GM23248 (cell line): ENCODE measurements at regions not wholly inside any gene's neighbourhood (a gene's known extent, or its start where the extent isn't known, plus 50 kb on each side); places are given as distances from the start of the nearest gene placed in this dataset.

Source experiments
- DNase-seq: peaks from one replicate; pipeline ENCODE4 v3.0.0-alpha.2; 2015
- H2AFZ ChIP-seq: fragments of 200-600 bp; sonication (generic); 2 replicates; pipeline ENCODE4 v1.6.1; 2016; ENCODE audit warnings: antibody characterized with exemption
- H3F3A ChIP-seq: fragments of 200-600 bp; sonication (generic); 2 replicates; pipeline ENCODE4 v1.6.1; 2016; ENCODE audit warnings: mild to moderate bottlenecking, antibody characterized with exemption, mixed run types; ENCODE audit not compliant: insufficient read depth
- H3K27ac ChIP-seq: fragments of 200-600 bp; sonication (generic); 2 replicates; pipeline ENCODE4 v1.5.1; 2016; ENCODE audit warnings: mild to moderate bottlenecking
- H3K27me3 ChIP-seq: fragments of 200-600 bp; sonication (generic); replicated peaks from 2 replicates; pipeline ENCODE4 v1.6.1; 2016; ENCODE audit warnings: mild to moderate bottlenecking; ENCODE audit not compliant: insufficient read depth
- H3K36me3 ChIP-seq: fragments of 200-600 bp; sonication (generic); 2 replicates; pipeline ENCODE4 v1.6.1; 2016; ENCODE audit warnings: low read depth, mild to moderate bottlenecking
- H3K4me1 ChIP-seq: fragments of 200-600 bp; sonication (generic); 2 replicates; pipeline ENCODE4 v1.6.1; 2016; ENCODE audit warnings: mild to moderate bottlenecking; ENCODE audit not compliant: insufficient read depth
- H3K4me2 ChIP-seq: fragments of 200-600 bp; sonication (generic); one replicate; pipeline ENCODE4 v1.6.1; 2016; ENCODE audit warnings: mild to moderate bottlenecking; ENCODE audit not compliant: unreplicated experiment
- H3K4me3 ChIP-seq: fragments of 200-600 bp; sonication (generic); 2 replicates; pipeline ENCODE4 v1.5.1; 2016; ENCODE audit warnings: mild to moderate bottlenecking
- H3K79me2 ChIP-seq: fragments of 200-600 bp; sonication (generic); 2 replicates; pipeline ENCODE4 v1.6.1; 2016; ENCODE audit warnings: mild to moderate bottlenecking; ENCODE audit not compliant: insufficient read depth
- H3K9ac ChIP-seq: fragments of 200-600 bp; sonication (generic); 2 replicates; pipeline ENCODE4 v1.6.1; 2016; ENCODE audit warnings: mild to moderate bottlenecking
- H3K9me2 ChIP-seq: fragments of 200-600 bp; sonication (generic); 2 replicates; pipeline ENCODE4 v1.6.1; 2016; ENCODE audit warnings: mixed run types, mild to moderate bottlenecking, moderate library complexity; ENCODE audit not compliant: insufficient read depth
- H3K9me3 ChIP-seq: fragments of 200-600 bp; sonication (generic); one replicate; pipeline ENCODE4 v1.6.1; 2017; ENCODE audit warnings: low read depth
- H4K20me1 ChIP-seq: fragments of 200-600 bp; sonication (generic); 2 replicates; pipeline ENCODE4 v1.6.0; 2016; ENCODE audit not compliant: insufficient read depth
- EZH2 ChIP-seq: fragments of 200-600 bp; sonication (generic); IDR thresholded peaks from 2 replicates; pipeline ENCODE4 v1.6.1; 2018; ENCODE audit warnings: antibody characterized with exemption, mild to moderate bottlenecking; ENCODE audit not compliant: insufficient read depth, poor library complexity, severe bottlenecking
- EZH2phosphoT487 ChIP-seq: fragments of 200-600 bp; sonication (generic); IDR thresholded peaks from 2 replicates; pipeline ENCODE4 v1.6.1; 2018; ENCODE audit warnings: antibody characterized with exemption, moderate library complexity, mild to moderate bottlenecking, low read depth; ENCODE audit not compliant: insufficient read depth
- WGBS, 2 experiments: methylation state at CpG; one replicate each; pipeline ENCODE4 v1.1.6; 2015 to 2017; ENCODE audit warnings: low lambda C conversion rate in 2 of 2, low coverage in 1 of 2; ENCODE audit errors: missing lambda C conversion rate in 2 of 2; 5-methylcytosine and 5-hydroxymethylcytosine counted together
- in situ Hi-C: fragments of 300-500 bp; cut with MboI; formaldehyde crosslinking; loops from 2 replicates; pipeline ENCODE4 v1.15.0; 2020

DNA sequence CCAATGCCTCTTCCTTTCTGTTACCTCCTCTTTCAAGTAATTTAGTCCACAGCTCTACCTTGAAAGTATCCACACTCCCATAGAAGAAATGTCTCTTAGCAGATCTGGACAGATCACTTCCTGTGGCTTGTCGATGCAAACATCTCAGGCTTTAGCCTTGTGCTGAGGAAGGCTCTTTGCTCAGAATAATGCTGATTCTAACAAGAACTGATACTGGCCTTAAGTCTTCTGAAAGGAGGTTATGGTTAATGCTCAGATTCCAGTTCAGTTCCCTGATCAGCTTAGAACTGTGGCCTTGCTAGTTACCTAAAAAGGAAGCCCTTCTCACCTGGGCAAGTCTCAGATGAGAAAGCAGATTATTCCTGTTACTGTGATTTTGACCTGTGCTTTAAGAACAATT is 230.1 kb upstream of the FAT4 start:
- Histone ChIP-seq H3K36me3 (no peaks in the 10 kb centered on the region), H3K4me1 (no peaks in the 10 kb centered on the region), H3K79me2 (no peaks in the 10 kb centered on the region), H3K27me3 (no peaks in the 10 kb centered on the region), H3F3A (no peaks in the 10 kb centered on the region), H3K9me2 (no peaks in the 10 kb centered on the region), H3K27ac (no peak overlapping the region), H4K20me1 (no peaks in the 10 kb centered on the region), H3K9me3 (no peaks in the 10 kb centered on the region), H2AFZ (no peak overlapping the region), H3K4me2 (no peak overlapping the region), H3K4me3 (no peak overlapping the region), H3K9ac (no peak overlapping the region)
- WGBS, 2 experiments, result 96 to 100% methylated on average over 1 of the region's 1 CpG
- in situ Hi-C loops, result no loop called here
- no peak for DNase-seq
- no peak for TF ChIP-seq EZH2
- TF ChIP-seq EZH2phosphoT487, result no peak

DNA sequence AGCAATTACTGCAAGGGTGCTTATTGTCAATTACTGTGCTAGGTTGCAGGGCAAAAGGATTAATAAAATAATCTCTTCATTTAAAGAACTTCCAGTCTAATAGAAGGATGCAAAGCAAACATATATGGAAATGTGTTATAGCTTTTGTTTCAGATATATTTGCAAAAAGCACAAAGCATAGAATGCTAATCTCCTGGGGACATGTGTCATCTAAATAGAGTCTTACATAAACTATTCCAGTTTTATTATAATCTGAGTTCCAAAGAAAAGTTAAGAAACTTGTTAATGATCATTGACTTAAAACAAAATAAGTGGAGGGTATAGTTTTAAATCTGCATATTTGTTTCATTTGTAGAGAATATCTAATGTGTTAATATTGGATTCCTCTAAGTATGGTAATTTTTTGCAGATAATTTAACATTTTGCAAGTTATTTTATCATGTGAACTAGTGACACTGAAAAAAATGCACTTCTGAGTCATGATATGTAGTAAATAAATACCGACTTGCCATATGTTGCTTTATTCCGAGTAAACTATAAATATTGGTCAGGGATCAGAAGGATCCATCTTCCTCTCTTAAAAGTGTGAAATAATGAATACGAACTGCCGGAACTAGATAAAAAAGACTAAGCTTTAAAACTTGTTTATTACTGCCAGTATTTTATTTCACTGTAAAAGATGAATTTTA is 231.9 kb upstream of the FAT4 start:
- Histone ChIP-seq H3K36me3 (no peaks in the 10 kb centered on the region), H2AFZ (no peak overlapping the region), H3K4me2 (no peak overlapping the region), H3K9me3 (no peaks in the 10 kb centered on the region), H3K79me2 (no peaks in the 10 kb centered on the region), H3K27ac (no peak overlapping the region), H4K20me1 (no peaks in the 10 kb centered on the region), H3K9me2 (no peaks in the 10 kb centered on the region), H3K4me1 (no peaks in the 10 kb centered on the region), H3K9ac (no peak overlapping the region), H3F3A (no peaks in the 10 kb centered on the region), H3K4me3 (no peak overlapping the region), H3K27me3 (no peaks in the 10 kb centered on the region)
- 80 to 85% methylated on average over 4 of the region's 4 CpGs for WGBS, 2 experiments
- in situ Hi-C loops, result no loop called here
- DNase-seq, result no peak
- no peak for TF ChIP-seq EZH2
- no peak for TF ChIP-seq EZH2phosphoT487

DNA sequence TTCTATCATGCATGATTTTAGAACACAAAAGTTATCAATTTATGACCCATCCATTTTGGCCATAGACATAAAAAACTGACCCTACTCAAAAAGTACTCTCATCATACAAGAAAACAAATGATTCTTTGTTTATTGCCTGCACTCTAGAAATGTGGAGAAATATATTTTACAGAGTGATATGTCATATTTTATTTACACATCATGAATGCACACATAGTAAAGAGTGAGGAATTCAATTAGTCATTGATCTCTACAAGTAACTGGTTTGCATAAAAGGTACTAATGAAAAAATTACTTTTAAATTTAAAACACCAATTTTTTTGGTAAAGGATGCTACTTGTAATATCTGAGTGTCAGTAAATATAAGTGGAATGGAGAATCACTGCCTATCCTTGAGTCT is 242.5 kb upstream of the FAT4 start:
- Histone ChIP-seq H3K27ac (no peak overlapping the region), H3K79me2 (no peaks in the 10 kb centered on the region), H3K9me3 (no peaks in the 10 kb centered on the region), H3K9ac (no peak overlapping the region), H3K36me3 (no peaks in the 10 kb centered on the region), H4K20me1 (no peaks in the 10 kb centered on the region), H3F3A (no peaks in the 10 kb centered on the region), H3K4me2 (no peak overlapping the region), H2AFZ (no peak overlapping the region), H3K9me2 (no peaks in the 10 kb centered on the region), H3K4me1 (no peaks in the 10 kb centered on the region), H3K27me3 (no peaks in the 10 kb centered on the region), H3K4me3 (no peak overlapping the region)
- TF ChIP-seq EZH2, result no peak
- TF ChIP-seq EZH2phosphoT487, result no peak
- in situ Hi-C loops, result no loop called here
- no peak for DNase-seq

DNA sequence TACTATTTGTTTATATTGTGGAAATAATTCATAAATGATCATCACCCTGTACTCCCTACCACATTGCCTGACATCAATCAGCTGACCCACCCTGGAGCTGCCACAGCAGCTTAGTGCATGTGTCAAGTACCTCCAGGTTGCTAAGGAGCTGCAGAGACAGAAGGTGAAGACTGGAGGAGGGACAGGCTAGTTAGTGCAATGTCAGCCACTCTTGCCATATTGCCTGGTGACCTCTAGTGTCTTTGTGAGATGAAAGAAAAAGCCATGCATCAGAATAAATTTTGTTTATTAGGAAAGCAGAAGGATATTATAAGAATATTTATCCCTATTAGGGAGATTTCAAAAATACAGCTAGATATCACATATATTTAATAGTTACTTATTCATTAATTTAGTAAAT is 243.9 kb upstream of the FAT4 start:
- H3K27me3 ChIP-seq, result no peaks in the 10 kb centered on the region
- no peaks in the 10 kb centered on the region for H3F3A ChIP-seq
- no peak overlapping the region for H3K27ac ChIP-seq
- H3K4me1 ChIP-seq, result no peaks in the 10 kb centered on the region
- H4K20me1 ChIP-seq, result no peaks in the 10 kb centered on the region
- no peak overlapping the region for H3K9ac ChIP-seq
- TF ChIP-seq EZH2 (no peak), EZH2phosphoT487 (no peak)
- in situ Hi-C loops, result no loop called here
- no peaks in the 10 kb centered on the region for H3K36me3 ChIP-seq
- no peak overlapping the region for H3K4me3 ChIP-seq
- H3K9me3 ChIP-seq, result no peaks in the 10 kb centered on the region
- no peak for DNase-seq
- H3K4me2 ChIP-seq, result no peak overlapping the region
- no peaks in the 10 kb centered on the region for H3K79me2 ChIP-seq
- no peak overlapping the region for H2AFZ ChIP-seq
- no peaks in the 10 kb centered on the region for H3K9me2 ChIP-seq
